ENCODE measurements at regions not wholly inside any gene's neighbourhood (a gene's known extent, or its start where the extent isn't known, plus 50 kb on each side); places are given as distances from the start of the nearest gene placed in this dataset.

- Histone ChIP-seq H3K4me3 (no peak overlapping the region), H3K27me3 (replicated peaks in 1 of 7) (no peaks in the 10 kb centered on the region), H3K36me3 (no peaks in the 10 kb centered on the region), H3K27ac (no peak overlapping the region), H3K9me3 (no peaks in the 10 kb centered on the region), H3K4me1 (no peaks in the 10 kb centered on the region)
- 74 to 90% (median 78%) methylated on average over 8 of the region's 8 CpGs for WGBS, 5 donors
- TF ChIP-seq POLR2A (IDR thresholded peaks at IDR 0.05): no peak
- no peak for TF ChIP-seq POLR2AphosphoS5 (IDR thresholded peaks at IDR 0.05)
- TF ChIP-seq, protein P1, sequence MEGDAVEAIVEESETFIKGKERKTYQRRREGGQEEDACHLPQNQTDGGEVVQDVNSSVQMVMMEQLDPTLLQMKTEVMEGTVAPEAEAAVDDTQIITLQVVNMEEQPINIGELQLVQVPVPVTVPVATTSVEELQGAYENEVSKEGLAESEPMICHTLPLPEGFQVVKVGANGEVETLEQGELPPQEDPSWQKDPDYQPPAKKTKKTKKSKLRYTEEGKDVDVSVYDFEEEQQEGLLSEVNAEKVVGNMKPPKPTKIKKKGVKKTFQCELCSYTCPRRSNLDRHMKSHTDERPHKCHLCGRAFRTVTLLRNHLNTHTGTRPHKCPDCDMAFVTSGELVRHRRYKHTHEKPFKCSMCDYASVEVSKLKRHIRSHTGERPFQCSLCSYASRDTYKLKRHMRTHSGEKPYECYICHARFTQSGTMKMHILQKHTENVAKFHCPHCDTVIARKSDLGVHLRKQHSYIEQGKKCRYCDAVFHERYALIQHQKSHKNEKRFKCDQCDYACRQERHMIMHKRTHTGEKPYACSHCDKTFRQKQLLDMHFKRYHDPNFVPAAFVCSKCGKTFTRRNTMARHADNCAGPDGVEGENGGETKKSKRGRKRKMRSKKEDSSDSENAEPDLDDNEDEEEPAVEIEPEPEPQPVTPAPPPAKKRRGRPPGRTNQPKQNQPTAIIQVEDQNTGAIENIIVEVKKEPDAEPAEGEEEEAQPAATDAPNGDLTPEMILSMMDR (IDR thresholded peaks at IDR 0.05 in 8 of 11, conservative IDR thresholded peaks at IDR 0.05 in 3 of 11): no peak
- intact Hi-C loops (cut with DNase I; ENCODE audit: low total_unique reads): no loop called here
- no peak for DNase-seq
Observed at GRCh38 chr13:40059540-40060232, 404.2 kb downstream of the COG6 start.

DNA sequence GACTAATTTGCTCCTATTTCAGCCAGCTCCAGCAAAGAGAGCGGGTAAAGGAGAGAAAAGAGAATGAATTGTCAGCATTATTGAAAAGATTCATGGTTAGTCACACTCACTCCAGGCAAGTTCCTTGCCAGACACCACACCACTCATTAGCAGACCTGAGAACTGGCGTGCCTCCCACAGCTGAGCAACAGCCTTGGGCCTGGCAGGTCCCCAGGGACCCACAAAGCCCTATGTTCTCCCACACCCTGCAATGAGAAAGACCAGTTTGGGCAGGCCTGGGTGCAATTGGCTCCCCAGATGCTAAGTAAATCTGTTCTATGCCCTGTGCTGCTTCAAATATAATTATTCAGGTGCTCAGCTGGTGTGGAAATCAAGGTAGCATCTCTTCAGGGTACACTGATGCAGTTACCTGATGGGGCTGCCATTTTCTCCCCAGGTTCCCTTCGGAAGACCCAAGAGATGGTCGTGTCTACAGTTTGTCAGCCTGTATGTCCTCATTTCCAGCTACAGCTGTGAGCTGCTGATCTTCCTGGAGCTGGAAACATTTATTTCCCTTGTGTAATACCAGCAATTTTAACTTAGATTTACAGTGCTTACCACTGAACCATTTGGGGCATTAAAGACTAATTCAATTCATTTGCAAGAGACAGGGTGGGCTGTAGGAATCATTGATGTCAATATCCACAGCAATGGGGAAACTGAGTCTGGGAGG is 405.0 kb downstream of the COG6 start:
- TF ChIP-seq, protein P1 (IDR thresholded peaks at IDR 0.05 in 8 of 11, conservative IDR thresholded peaks at IDR 0.05 in 3 of 11): no peak
- no peak for TF ChIP-seq POLR2AphosphoS5 (IDR thresholded peaks at IDR 0.05)
- no peak for TF ChIP-seq POLR2A (IDR thresholded peaks at IDR 0.05)
- Histone ChIP-seq H3K27me3 (replicated peaks in 1 of 7) (no peaks in the 10 kb centered on the region), H3K9me3 (no peaks in the 10 kb centered on the region), H3K4me3 (no peak overlapping the region), H3K36me3 (no peaks in the 10 kb centered on the region), H3K27ac (no peak overlapping the region), H3K4me1 (no peaks in the 10 kb centered on the region)
- no peak for DNase-seq
- intact Hi-C loops (cut with DNase I; ENCODE audit: low total_unique reads): no loop called here
- 75 to 82% (median 77%) methylated on average over 4 of the region's 4 CpGs for WGBS, 5 donors

- no peaks in the 10 kb centered on the region for H3K9me3 ChIP-seq
- TF ChIP-seq, protein P1 (IDR thresholded peaks at IDR 0.05 in 8 of 11, conservative IDR thresholded peaks at IDR 0.05 in 3 of 11): no peak
- no peak for TF ChIP-seq POLR2A (IDR thresholded peaks at IDR 0.05)
- no peak for TF ChIP-seq POLR2AphosphoS5 (IDR thresholded peaks at IDR 0.05)
- H3K4me3 ChIP-seq: no peak overlapping the region
- H3K27ac ChIP-seq: peak overlapping the region in 1 of 8 donors; percentile 28
- no peaks in the 10 kb centered on the region for H3K4me1 ChIP-seq
- WGBS, 5 donors: 69 to 82% (median 75%) methylated on average over 7 of the region's 7 CpGs
- intact Hi-C loops (cut with DNase I; ENCODE audit: low total_unique reads): no loop called here
- H3K27me3 ChIP-seq (replicated peaks in 1 of 7): no peaks in the 10 kb centered on the region
- DNase-seq: no peak
- no peaks in the 10 kb centered on the region for H3K36me3 ChIP-seq
Observed at GRCh38 chr13:40061466-40062450, 406.3 kb downstream of the COG6 start.
